ENCODE measurements at regions not wholly inside any gene's neighbourhood (a gene's known extent, or its start where the extent isn't known, plus 50 kb on each side); places are given as distances from the start of the nearest gene placed in this dataset.

DNA sequence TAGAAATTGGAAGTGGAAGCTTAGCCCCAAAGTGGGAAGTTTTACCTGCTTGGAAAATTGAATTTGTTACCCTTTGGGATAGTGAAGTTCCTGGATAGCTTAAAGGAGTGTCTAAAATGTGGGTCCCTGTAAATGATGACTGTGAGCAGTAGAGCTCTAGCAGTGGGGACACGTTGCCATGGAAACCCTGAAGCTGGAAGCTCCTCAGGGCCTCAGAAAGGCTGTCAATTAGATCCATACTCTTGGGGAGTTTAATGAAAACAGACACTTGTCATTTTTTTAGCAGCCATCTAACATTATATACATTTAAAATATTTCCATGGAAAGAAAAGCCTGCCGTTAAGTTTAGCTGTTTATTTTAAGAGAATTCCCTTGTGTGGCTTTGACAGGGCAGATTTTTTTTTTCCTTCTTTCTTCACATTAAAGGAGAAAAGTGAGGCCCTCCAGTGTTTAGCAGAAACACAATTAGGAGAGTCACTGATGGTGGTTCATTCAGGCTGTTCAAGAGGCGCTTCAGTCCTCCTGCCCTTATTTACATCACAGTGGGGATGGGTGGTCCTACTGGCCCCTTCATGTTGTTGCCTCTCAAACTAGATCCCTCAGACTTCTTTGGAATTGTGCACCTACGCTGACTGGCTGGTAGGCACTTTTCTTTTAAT is 518.4 kb downstream of the CCSER2 start:
- TF ChIP-seq, protein P1, sequence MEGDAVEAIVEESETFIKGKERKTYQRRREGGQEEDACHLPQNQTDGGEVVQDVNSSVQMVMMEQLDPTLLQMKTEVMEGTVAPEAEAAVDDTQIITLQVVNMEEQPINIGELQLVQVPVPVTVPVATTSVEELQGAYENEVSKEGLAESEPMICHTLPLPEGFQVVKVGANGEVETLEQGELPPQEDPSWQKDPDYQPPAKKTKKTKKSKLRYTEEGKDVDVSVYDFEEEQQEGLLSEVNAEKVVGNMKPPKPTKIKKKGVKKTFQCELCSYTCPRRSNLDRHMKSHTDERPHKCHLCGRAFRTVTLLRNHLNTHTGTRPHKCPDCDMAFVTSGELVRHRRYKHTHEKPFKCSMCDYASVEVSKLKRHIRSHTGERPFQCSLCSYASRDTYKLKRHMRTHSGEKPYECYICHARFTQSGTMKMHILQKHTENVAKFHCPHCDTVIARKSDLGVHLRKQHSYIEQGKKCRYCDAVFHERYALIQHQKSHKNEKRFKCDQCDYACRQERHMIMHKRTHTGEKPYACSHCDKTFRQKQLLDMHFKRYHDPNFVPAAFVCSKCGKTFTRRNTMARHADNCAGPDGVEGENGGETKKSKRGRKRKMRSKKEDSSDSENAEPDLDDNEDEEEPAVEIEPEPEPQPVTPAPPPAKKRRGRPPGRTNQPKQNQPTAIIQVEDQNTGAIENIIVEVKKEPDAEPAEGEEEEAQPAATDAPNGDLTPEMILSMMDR (IDR thresholded peaks at IDR 0.05; ENCODE audit: insufficient read depth, low read depth, low read length) = no peak
- TF ChIP-seq EZH2 (IDR thresholded peaks at IDR 0.05; ENCODE audit: insufficient read depth, low read length) = no peak
